ENCODE measurements at regions not wholly inside any gene's neighbourhood (a gene's known extent, or its start where the extent isn't known, plus 50 kb on each side); places are given as distances from the start of the nearest gene placed in this dataset.
A peak's percentile ranks its signal among the peaks of the same experiment; 100 is the strongest.

- no peaks in the 10 kb centered on the region for H3K9me3 ChIP-seq (ENCODE audit: control insufficient read depth, low read depth, low read length)
- no peak overlapping the region for H2AFZ ChIP-seq (ENCODE audit: control insufficient read depth, low read length)
- H3K27ac ChIP-seq (ENCODE audit: control insufficient read depth, insufficient read depth, low read length), result no peak overlapping the region
- TF ChIP-seq EZH2 (IDR thresholded peaks at IDR 0.05; ENCODE audit: low read length) (no peak), CTCF (optimal IDR thresholded peaks at IDR 0.05 in 1 of 3, IDR thresholded peaks at IDR 0.05 in 1 of 3, conservative IDR thresholded peaks at IDR 0.05 in 1 of 3; ENCODE audit: extremely low read depth in 1 of 3, insufficient read depth in 2 of 3, low read length in 3 of 3) (peak in 2 of 3 experiments; percentile 38 to 55)
- DNase-seq (ENCODE audit: low read depth, low spot score) (no peak), FAIRE-seq (no peak)
- H3K79me2 ChIP-seq (ENCODE audit: control insufficient read depth, insufficient read depth, low read length), result no peaks in the 10 kb centered on the region
- no peaks in the 10 kb centered on the region for H4K20me1 ChIP-seq (ENCODE audit: control insufficient read depth, extremely low read depth, insufficient read depth, low read length)
- no peaks in the 10 kb centered on the region for H3K27me3 ChIP-seq (ENCODE audit: control insufficient read depth, extremely low read depth, insufficient read depth, low read length)
- H3K9ac ChIP-seq (ENCODE audit: control insufficient read depth, extremely low read depth, insufficient read depth, low read length), result no peak overlapping the region
- no peak overlapping the region for H3K4me3 ChIP-seq (ENCODE audit: control insufficient read depth in 2 of 3, extremely low read depth in 1 of 3, insufficient read depth in 2 of 3, low read depth in 1 of 3, low read length in 3 of 3)
- H3K4me1 ChIP-seq (ENCODE audit: control insufficient read depth, extremely low read depth, insufficient read depth, low read length), result no peaks in the 10 kb centered on the region
- no peaks in the 10 kb centered on the region for H3K36me3 ChIP-seq (ENCODE audit: control insufficient read depth in 2 of 2, extremely low read depth in 1 of 2, insufficient read depth in 2 of 2, low read length in 2 of 2)
- no peaks in the 10 kb centered on the region for H3K9me1 ChIP-seq (ENCODE audit: control insufficient read depth, extremely low read depth, insufficient read depth, low read length)
- dilution Hi-C loops (cut with MboI; ENCODE audit: extremely low pct_ligation_motif_present, low sequenced_read_pairs), result no loop called here
- H3K4me2 ChIP-seq (ENCODE audit: control insufficient read depth, extremely low read depth, insufficient read depth, low read depth, low read length), result no peak overlapping the region
Measured at GRCh38 chr7:130831817-130832481, 97.9 kb upstream of the KLF14 start.

- dilution Hi-C loops (cut with MboI; ENCODE audit: extremely low pct_ligation_motif_present, low sequenced_read_pairs), result no loop called here
- Histone ChIP-seq H3K4me2 (ENCODE audit: control insufficient read depth, extremely low read depth, insufficient read depth, low read depth, low read length) (peak overlapping the region; percentile 67), H3K4me3 (ENCODE audit: control insufficient read depth in 2 of 3, extremely low read depth in 1 of 3, insufficient read depth in 2 of 3, low read depth in 1 of 3, low read length in 3 of 3) (no peak overlapping the region), H4K20me1 (ENCODE audit: control insufficient read depth, extremely low read depth, insufficient read depth, low read length) (no peaks in the 10 kb centered on the region), H3K9me1 (ENCODE audit: control insufficient read depth, extremely low read depth, insufficient read depth, low read length) (no peaks in the 10 kb centered on the region), H3K9ac (ENCODE audit: control insufficient read depth, extremely low read depth, insufficient read depth, low read length) (no peak overlapping the region), H3K9me3 (ENCODE audit: control insufficient read depth, low read depth, low read length) (no peaks in the 10 kb centered on the region), H3K27ac (ENCODE audit: control insufficient read depth, insufficient read depth, low read length) (peak overlapping the region; percentile 62), H3K36me3 (ENCODE audit: control insufficient read depth in 2 of 2, extremely low read depth in 1 of 2, insufficient read depth in 2 of 2, low read length in 2 of 2) (no peaks in the 10 kb centered on the region), H2AFZ (ENCODE audit: control insufficient read depth, low read length) (no peak overlapping the region), H3K27me3 (ENCODE audit: control insufficient read depth, extremely low read depth, insufficient read depth, low read length) (no peaks in the 10 kb centered on the region), H3K79me2 (ENCODE audit: control insufficient read depth, insufficient read depth, low read length) (no peaks in the 10 kb centered on the region), H3K4me1 (ENCODE audit: control insufficient read depth, extremely low read depth, insufficient read depth, low read length) (peaks cover 26% of the 10 kb centered on the region)
- FAIRE-seq, result peak; percentile 84
- DNase-seq (ENCODE audit: low read depth, low spot score), result peak; percentile 62
- TF ChIP-seq CTCF (optimal IDR thresholded peaks at IDR 0.05 in 1 of 3, IDR thresholded peaks at IDR 0.05 in 1 of 3, conservative IDR thresholded peaks at IDR 0.05 in 1 of 3; ENCODE audit: extremely low read depth in 1 of 3, insufficient read depth in 2 of 3, low read length in 3 of 3), result no peak
- no peak for TF ChIP-seq EZH2 (IDR thresholded peaks at IDR 0.05; ENCODE audit: low read length)
Measured at GRCh38 chr7:130838738-130839137, 104.7 kb upstream of the KLF14 start.

Measured in keratinocyte (primary cell).